Keratinocyte (primary cell): ENCODE measurements at regions not wholly inside any gene's neighbourhood (a gene's known extent, or its start where the extent isn't known, plus 50 kb on each side); places are given as distances from the start of the nearest gene placed in this dataset.

Source experiments
- EZH2 ChIP-seq: IDR thresholded peaks from one replicate; pipeline ENCODE4 v1.6.1; 2012; ENCODE audit warnings: inconsistent platforms, mild to moderate bottlenecking, low read length, moderate library complexity
- TF ChIP-seq, protein P1 (sequence below), 3 experiments: IDR thresholded peaks in 1 of 3; conservative IDR thresholded peaks in 1 of 3; optimal IDR thresholded peaks in 1 of 3; 2 replicates in 2 of 3; 3 replicates in 1 of 3; pipeline versions ENCODE3 to v1.5.1; 2011; ENCODE audit warnings: low read length in 3 of 3, mild to moderate bottlenecking in 3 of 3, moderate library complexity in 2 of 3, control low read depth in 1 of 3, inconsistent platforms in 1 of 3; ENCODE audit not compliant: insufficient read depth in 2 of 3; ENCODE audit errors: extremely low read depth in 1 of 3

DNA sequence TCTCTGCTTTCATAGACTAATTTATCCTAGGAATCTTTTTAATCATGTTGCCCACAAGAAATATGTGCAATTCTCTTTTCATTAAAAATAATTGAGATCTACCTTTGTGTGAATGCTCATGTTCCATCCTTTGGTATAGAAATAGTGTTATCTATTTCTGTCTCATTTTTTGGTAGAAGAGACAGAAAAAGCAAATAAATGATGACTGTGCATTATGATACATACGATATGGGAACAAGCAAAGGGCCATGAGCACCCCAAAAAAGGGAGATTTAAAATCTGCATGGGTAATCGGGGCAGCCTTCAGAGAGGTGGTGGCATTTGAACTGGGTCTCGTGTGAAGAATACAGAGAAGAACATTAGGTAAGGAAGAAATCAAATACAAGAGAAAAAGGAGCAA lies 1197.5 kb upstream of the AUTS2 start:
- TF ChIP-seq, protein P1, sequence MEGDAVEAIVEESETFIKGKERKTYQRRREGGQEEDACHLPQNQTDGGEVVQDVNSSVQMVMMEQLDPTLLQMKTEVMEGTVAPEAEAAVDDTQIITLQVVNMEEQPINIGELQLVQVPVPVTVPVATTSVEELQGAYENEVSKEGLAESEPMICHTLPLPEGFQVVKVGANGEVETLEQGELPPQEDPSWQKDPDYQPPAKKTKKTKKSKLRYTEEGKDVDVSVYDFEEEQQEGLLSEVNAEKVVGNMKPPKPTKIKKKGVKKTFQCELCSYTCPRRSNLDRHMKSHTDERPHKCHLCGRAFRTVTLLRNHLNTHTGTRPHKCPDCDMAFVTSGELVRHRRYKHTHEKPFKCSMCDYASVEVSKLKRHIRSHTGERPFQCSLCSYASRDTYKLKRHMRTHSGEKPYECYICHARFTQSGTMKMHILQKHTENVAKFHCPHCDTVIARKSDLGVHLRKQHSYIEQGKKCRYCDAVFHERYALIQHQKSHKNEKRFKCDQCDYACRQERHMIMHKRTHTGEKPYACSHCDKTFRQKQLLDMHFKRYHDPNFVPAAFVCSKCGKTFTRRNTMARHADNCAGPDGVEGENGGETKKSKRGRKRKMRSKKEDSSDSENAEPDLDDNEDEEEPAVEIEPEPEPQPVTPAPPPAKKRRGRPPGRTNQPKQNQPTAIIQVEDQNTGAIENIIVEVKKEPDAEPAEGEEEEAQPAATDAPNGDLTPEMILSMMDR (optimal IDR thresholded peaks at IDR 0.05 in 1 of 3, IDR thresholded peaks at IDR 0.05 in 1 of 3, conservative IDR thresholded peaks at IDR 0.05 in 1 of 3; ENCODE audit: extremely low read depth in 1 of 3, insufficient read depth in 2 of 3, low read length in 3 of 3): no peak
- TF ChIP-seq EZH2: no peak
